ENCODE measurements at regions not wholly inside any gene's neighbourhood (a gene's known extent, or its start where the extent isn't known, plus 50 kb on each side); places are given as distances from the start of the nearest gene placed in this dataset.

DNA sequence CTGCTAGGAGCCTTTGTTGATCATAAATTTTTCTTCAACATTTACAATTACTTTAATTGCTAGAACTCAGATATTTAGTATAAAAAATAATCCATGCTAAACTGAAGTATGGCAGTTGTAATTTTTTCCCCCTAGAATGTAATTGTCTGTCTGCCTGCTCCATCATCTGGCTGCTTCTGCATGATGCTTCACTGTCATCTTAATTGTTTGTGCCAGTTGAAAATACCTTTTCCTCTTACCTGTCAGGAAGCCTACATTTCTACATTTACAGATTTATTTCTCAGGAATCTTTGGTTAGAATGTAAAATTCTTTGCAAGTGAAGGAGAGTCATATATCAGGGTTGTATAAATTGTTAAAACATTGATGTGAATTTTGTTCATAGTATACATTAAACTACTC is 348.6 kb downstream of the GRXCR1 start:
- no peaks in the 10 kb centered on the region for H3K79me1 ChIP-seq (ENCODE audit: low read length)
- H2AK5ac ChIP-seq (ENCODE audit: low read length) = no peak overlapping the region
- H3K9me3 ChIP-seq (ENCODE audit: insufficient read depth, low read depth, low read length) = no peaks in the 10 kb centered on the region
- no peak overlapping the region for H2BK5ac ChIP-seq (ENCODE audit: low read depth, low read length, poor library complexity)
- H3K27ac ChIP-seq (ENCODE audit: low read depth, low read length) = no peak overlapping the region
- H2BK120ac ChIP-seq (ENCODE audit: insufficient read depth, low read length, poor library complexity) = no peak overlapping the region
- H3K23ac ChIP-seq (ENCODE audit: low read length) = no peak overlapping the region
- H3K18ac ChIP-seq (ENCODE audit: low read length) = no peak overlapping the region
- no peak overlapping the region for H3K9ac ChIP-seq (ENCODE audit: low read length)
- H2BK12ac ChIP-seq (ENCODE audit: low read length) = no peak overlapping the region
- no peak overlapping the region for H4K12ac ChIP-seq (ENCODE audit: low read depth, low read length)
- no peak for DNase-seq
- H3K4me2 ChIP-seq (ENCODE audit: low read length) = no peak overlapping the region
- no peaks in the 10 kb centered on the region for H3K79me2 ChIP-seq (ENCODE audit: control insufficient read depth, insufficient read depth, low read length, poor library complexity)
- H3K4ac ChIP-seq (ENCODE audit: low read depth, low read length) = no peak overlapping the region
- H4K8ac ChIP-seq (ENCODE audit: low read depth, low read length) = no peak overlapping the region
- H4K91ac ChIP-seq (ENCODE audit: low read depth, low read length) = no peak overlapping the region
- H2AFZ ChIP-seq (ENCODE audit: insufficient read depth, low read length, poor library complexity) = no peak overlapping the region
- H3K4me3 ChIP-seq (ENCODE audit: low read depth, low read length) = no peak overlapping the region
- no peaks in the 10 kb centered on the region for H3K36me3 ChIP-seq (ENCODE audit: control insufficient read depth in 1 of 2, insufficient read depth in 2 of 2, low read length in 2 of 2)
- no peaks in the 10 kb centered on the region for H3K4me1 ChIP-seq (ENCODE audit: control insufficient read depth in 1 of 2, insufficient read depth in 2 of 2, low read length in 2 of 2)
- H3K27me3 ChIP-seq (ENCODE audit: insufficient read depth, low read length) = no peaks in the 10 kb centered on the region
- H3K14ac ChIP-seq (ENCODE audit: low read length) = no peak overlapping the region

GRCh38 chr4:43242606-43243005 is 350.1 kb downstream of the GRXCR1 start:
- DNase-seq = no peak
- H2AK5ac ChIP-seq (ENCODE audit: low read length) = no peak overlapping the region
- no peaks in the 10 kb centered on the region for H3K27me3 ChIP-seq (ENCODE audit: insufficient read depth, low read length)
- H3K4ac ChIP-seq (ENCODE audit: low read depth, low read length) = no peak overlapping the region
- no peak overlapping the region for H3K18ac ChIP-seq (ENCODE audit: low read length)
- no peaks in the 10 kb centered on the region for H3K9me3 ChIP-seq (ENCODE audit: insufficient read depth, low read depth, low read length)
- H4K12ac ChIP-seq (ENCODE audit: low read depth, low read length) = no peak overlapping the region
- no peaks in the 10 kb centered on the region for H3K36me3 ChIP-seq (ENCODE audit: control insufficient read depth in 1 of 2, insufficient read depth in 2 of 2, low read length in 2 of 2)
- no peak overlapping the region for H2BK12ac ChIP-seq (ENCODE audit: low read length)
- no peak overlapping the region for H2BK120ac ChIP-seq (ENCODE audit: insufficient read depth, low read length, poor library complexity)
- no peak overlapping the region for H4K91ac ChIP-seq (ENCODE audit: low read depth, low read length)
- no peak overlapping the region for H3K4me2 ChIP-seq (ENCODE audit: low read length)
- no peak overlapping the region for H4K8ac ChIP-seq (ENCODE audit: low read depth, low read length)
- no peak overlapping the region for H2BK5ac ChIP-seq (ENCODE audit: low read depth, low read length, poor library complexity)
- H3K4me1 ChIP-seq (ENCODE audit: control insufficient read depth in 1 of 2, insufficient read depth in 2 of 2, low read length in 2 of 2) = no peaks in the 10 kb centered on the region
- H3K14ac ChIP-seq (ENCODE audit: low read length) = no peak overlapping the region
- H3K23ac ChIP-seq (ENCODE audit: low read length) = no peak overlapping the region
- no peaks in the 10 kb centered on the region for H3K79me1 ChIP-seq (ENCODE audit: low read length)
- no CpG with 5 or more reads among the region's 2 CpGs for WGBS (ENCODE audit: extremely low coverage, insufficient coverage, insufficient read length)
- H3K4me3 ChIP-seq (ENCODE audit: low read depth, low read length) = no peak overlapping the region
- H3K9ac ChIP-seq (ENCODE audit: low read length) = no peak overlapping the region
- no peak overlapping the region for H2AFZ ChIP-seq (ENCODE audit: insufficient read depth, low read length, poor library complexity)
- no peaks in the 10 kb centered on the region for H3K79me2 ChIP-seq (ENCODE audit: control insufficient read depth, insufficient read depth, low read length, poor library complexity)
- no peak overlapping the region for H3K27ac ChIP-seq (ENCODE audit: low read depth, low read length)

DNA sequence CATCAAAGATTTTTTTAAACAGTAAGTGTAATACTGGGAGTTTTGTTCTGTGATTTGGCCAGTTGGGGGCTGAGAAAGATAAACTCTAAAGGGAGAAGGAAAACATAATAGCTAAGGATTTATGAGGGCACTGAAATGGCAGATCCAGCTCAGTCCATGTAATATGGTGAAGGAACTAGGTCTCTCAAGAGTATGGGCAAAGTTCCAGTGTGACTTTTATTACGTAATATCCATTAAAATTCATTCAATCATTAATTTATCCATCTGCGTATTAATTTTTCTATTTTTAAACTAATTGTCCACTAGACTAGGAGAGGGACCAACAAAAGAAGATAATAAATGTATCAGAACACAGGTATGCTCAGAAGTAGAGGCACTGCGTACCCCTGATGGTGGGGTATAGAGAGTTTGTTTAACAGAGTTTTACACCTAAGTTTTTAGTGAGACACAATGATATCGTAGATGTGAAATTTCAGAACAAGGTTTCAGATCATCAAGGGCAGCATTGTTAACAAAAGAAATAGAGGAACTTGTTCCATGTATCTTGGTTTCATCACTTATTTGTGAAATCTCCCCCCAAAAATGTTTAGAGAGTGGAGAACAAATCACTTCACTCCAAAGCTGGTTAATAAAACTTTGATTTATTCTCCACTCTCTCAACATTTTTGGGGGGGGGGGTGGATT is 351.1 kb downstream of the GRXCR1 start:
- Histone ChIP-seq H3K9me3 (ENCODE audit: insufficient read depth, low read depth, low read length) (no peaks in the 10 kb centered on the region), H2AFZ (ENCODE audit: insufficient read depth, low read length, poor library complexity) (no peak overlapping the region), H2AK5ac (ENCODE audit: low read length) (no peak overlapping the region), H4K8ac (ENCODE audit: low read depth, low read length) (no peak overlapping the region), H3K23ac (ENCODE audit: low read length) (no peak overlapping the region), H3K27me3 (ENCODE audit: insufficient read depth, low read length) (no peaks in the 10 kb centered on the region), H3K4me1 (ENCODE audit: control insufficient read depth in 1 of 2, insufficient read depth in 2 of 2, low read length in 2 of 2) (no peaks in the 10 kb centered on the region), H3K14ac (ENCODE audit: low read length) (no peak overlapping the region), H3K27ac (ENCODE audit: low read depth, low read length) (no peak overlapping the region), H4K12ac (ENCODE audit: low read depth, low read length) (no peak overlapping the region), H3K4me3 (ENCODE audit: low read depth, low read length) (no peak overlapping the region), H4K91ac (ENCODE audit: low read depth, low read length) (no peak overlapping the region), H3K36me3 (ENCODE audit: control insufficient read depth in 1 of 2, insufficient read depth in 2 of 2, low read length in 2 of 2) (no peaks in the 10 kb centered on the region), H2BK5ac (ENCODE audit: low read depth, low read length, poor library complexity) (no peak overlapping the region), H2BK120ac (ENCODE audit: insufficient read depth, low read length, poor library complexity) (no peak overlapping the region), H2BK12ac (ENCODE audit: low read length) (no peak overlapping the region), H3K4me2 (ENCODE audit: low read length) (no peak overlapping the region), H3K79me1 (ENCODE audit: low read length) (no peaks in the 10 kb centered on the region), H3K79me2 (ENCODE audit: control insufficient read depth, insufficient read depth, low read length, poor library complexity) (no peaks in the 10 kb centered on the region), H3K9ac (ENCODE audit: low read length) (no peak overlapping the region), H3K18ac (ENCODE audit: low read length) (no peak overlapping the region), H3K4ac (ENCODE audit: low read depth, low read length) (no peak overlapping the region)
- 100% methylated on average over 1 of the region's 4 CpGs for WGBS (ENCODE audit: extremely low coverage, insufficient coverage, insufficient read length)
- no peak for DNase-seq

- Histone ChIP-seq H4K91ac (ENCODE audit: low read depth, low read length) (no peak overlapping the region), H3K79me2 (ENCODE audit: control insufficient read depth, insufficient read depth, low read length, poor library complexity) (no peaks in the 10 kb centered on the region), H3K23ac (ENCODE audit: low read length) (no peak overlapping the region), H3K36me3 (ENCODE audit: control insufficient read depth in 1 of 2, insufficient read depth in 2 of 2, low read length in 2 of 2) (no peaks in the 10 kb centered on the region), H3K4me2 (ENCODE audit: low read length) (no peak overlapping the region), H3K9me3 (ENCODE audit: insufficient read depth, low read depth, low read length) (no peaks in the 10 kb centered on the region), H3K27ac (ENCODE audit: low read depth, low read length) (no peak overlapping the region), H3K4me1 (ENCODE audit: control insufficient read depth in 1 of 2, insufficient read depth in 2 of 2, low read length in 2 of 2) (no peaks in the 10 kb centered on the region), H2BK120ac (ENCODE audit: insufficient read depth, low read length, poor library complexity) (no peak overlapping the region), H2AK5ac (ENCODE audit: low read length) (no peak overlapping the region), H3K4ac (ENCODE audit: low read depth, low read length) (no peak overlapping the region), H2BK12ac (ENCODE audit: low read length) (no peak overlapping the region), H4K12ac (ENCODE audit: low read depth, low read length) (no peak overlapping the region), H3K14ac (ENCODE audit: low read length) (no peak overlapping the region), H2BK5ac (ENCODE audit: low read depth, low read length, poor library complexity) (no peak overlapping the region), H3K18ac (ENCODE audit: low read length) (no peak overlapping the region), H3K27me3 (ENCODE audit: insufficient read depth, low read length) (no peaks in the 10 kb centered on the region), H4K8ac (ENCODE audit: low read depth, low read length) (no peak overlapping the region), H2AFZ (ENCODE audit: insufficient read depth, low read length, poor library complexity) (no peak overlapping the region), H3K4me3 (ENCODE audit: low read depth, low read length) (no peak overlapping the region), H3K9ac (ENCODE audit: low read length) (no peak overlapping the region), H3K79me1 (ENCODE audit: low read length) (no peaks in the 10 kb centered on the region)
- no peak for DNase-seq
- WGBS (ENCODE audit: extremely low coverage, insufficient coverage, insufficient read length) = no CpG with 5 or more reads among the region's 1 CpG
Observed at GRCh38 chr4:43244688-43245382, 352.3 kb downstream of the GRXCR1 start.

All from trophoblast cell (in vitro differentiated cells and primary cell).